Panc1 (cell line): ENCODE measurements at regions not wholly inside any gene's neighbourhood (a gene's known extent, or its start where the extent isn't known, plus 50 kb on each side); places are given as distances from the start of the nearest gene placed in this dataset.

Experiments used
- ATAC-seq: fragments of 200-7000 bp; cut with Tn5 transposase; 2 replicates; pipeline ENCODE4 v1.9.1; 2020; ENCODE audit warnings: mild to moderate bottlenecking, moderate library complexity
- BruUV-seq: library from RNA; stranded (reverse); fragments of 400-500 nt; replicated peaks from 2 replicates; lab custom pipeline; 2021; lab: Mats Ljungman, UMichigan
- CTCF ChIA-PET: fragments of 300-600 bp; sonication (Branson Sonifier 250); formaldehyde crosslinking; loops from one replicate; lab custom pipeline; 2022; ENCODE audit warnings: antibody characterized with exemption; lab: Charles Lee
- POLR2A ChIA-PET: fragments of 300-600 bp; sonication (Branson Sonifier 250); formaldehyde crosslinking; loops from one replicate; lab custom pipeline; 2022; ENCODE audit warnings: antibody characterized with exemption; lab: Charles Lee
- DNase-seq: peaks from one replicate; pipeline ENCODE4 v3.0.0-alpha.2; 2010; ENCODE audit warnings: low read depth, low spot score
- H3K27ac ChIP-seq: 2 replicates; pipeline ENCODE4 v1.5.1; 2011; ENCODE audit warnings: mild to moderate bottlenecking, low read length, inconsistent platforms
- H3K27me3 ChIP-seq: fragments of 200-500 bp; sonication (Bioruptor generic); 2 replicates; pipeline ENCODE4 v1.6.0; 2014; ENCODE audit warnings: low read length, inconsistent platforms; ENCODE audit not compliant: control insufficient read depth, insufficient read depth
- H3K36me3 ChIP-seq: fragments of 200-500 bp; sonication (Bioruptor generic); 2 replicates; pipeline ENCODE4 v1.5.1; 2014; ENCODE audit warnings: inconsistent platforms, mild to moderate bottlenecking, low read length, moderate library complexity; ENCODE audit not compliant: control insufficient read depth, insufficient read depth
- H3K4me1 ChIP-seq: 2 replicates; pipeline ENCODE4 v1.5.1; 2011; ENCODE audit warnings: inconsistent platforms, mild to moderate bottlenecking, low read length, moderate library complexity; ENCODE audit not compliant: control insufficient read depth, insufficient read depth
- H3K4me3 ChIP-seq, 2 experiments: 2 replicates each; pipeline ENCODE4 v1.5.1; 2011 to 2012; ENCODE audit warnings: low read depth in 2 of 2, low read length in 2 of 2, mild to moderate bottlenecking in 2 of 2, inconsistent platforms in 1 of 2, moderate library complexity in 1 of 2
- H3K9me3 ChIP-seq: fragments of 200-500 bp; sonication (Bioruptor generic); 2 replicates; pipeline ENCODE4 v1.5.1; 2014; ENCODE audit warnings: low read depth, mild to moderate bottlenecking, inconsistent platforms, low read length, moderate library complexity; ENCODE audit not compliant: control insufficient read depth, insufficient read depth
- POLR2AphosphoS5 ChIP-seq: IDR thresholded peaks from 2 replicates; pipeline ENCODE4 v1.6.1; 2012; ENCODE audit warnings: mild to moderate bottlenecking, low read depth, low read length, moderate library complexity
- REST ChIP-seq, 2 experiments: IDR thresholded peaks; 2 replicates each; pipeline ENCODE4 v1.6.1; 2011 to 2012; ENCODE audit warnings: low read depth in 2 of 2, control low read depth in 1 of 2, low read length in 1 of 2, mild to moderate bottlenecking in 1 of 2, moderate library complexity in 1 of 2; ENCODE audit not compliant: insufficient read depth in 1 of 2
- SIN3A ChIP-seq: IDR thresholded peaks from 2 replicates; pipeline ENCODE4 v1.6.1; 2012; ENCODE audit warnings: low read depth, mild to moderate bottlenecking, low read length, moderate library complexity, borderline replicate concordance; ENCODE audit not compliant: insufficient read depth
- TCF7L2 ChIP-seq: IDR thresholded peaks from 2 replicates; pipeline ENCODE4 v1.6.1; 2011; ENCODE audit warnings: mild to moderate bottlenecking, low read depth, low read length, inconsistent platforms
- in situ Hi-C: cut with HindIII; loops from 2 replicates; pipeline ENCODE4 v1.10.0; 2016; ENCODE audit warnings: low sequenced_read_pairs, low pct_unique_long_range_greater_than_20kb
- intact Hi-C: fragments of 100-400 bp; cut with micrococcal nuclease; formaldehyde crosslinking; loops from one replicate; pipeline ENCODE4 v1.10.0; 2022; ENCODE audit not compliant: unreplicated experiment
- TF ChIP-seq, protein P1 (sequence below): fragments of 450-650 bp; IDR thresholded peaks from 2 replicates; pipeline ENCODE4 v1.5.1; 2017; ENCODE audit warnings: mild to moderate bottlenecking

DNA sequence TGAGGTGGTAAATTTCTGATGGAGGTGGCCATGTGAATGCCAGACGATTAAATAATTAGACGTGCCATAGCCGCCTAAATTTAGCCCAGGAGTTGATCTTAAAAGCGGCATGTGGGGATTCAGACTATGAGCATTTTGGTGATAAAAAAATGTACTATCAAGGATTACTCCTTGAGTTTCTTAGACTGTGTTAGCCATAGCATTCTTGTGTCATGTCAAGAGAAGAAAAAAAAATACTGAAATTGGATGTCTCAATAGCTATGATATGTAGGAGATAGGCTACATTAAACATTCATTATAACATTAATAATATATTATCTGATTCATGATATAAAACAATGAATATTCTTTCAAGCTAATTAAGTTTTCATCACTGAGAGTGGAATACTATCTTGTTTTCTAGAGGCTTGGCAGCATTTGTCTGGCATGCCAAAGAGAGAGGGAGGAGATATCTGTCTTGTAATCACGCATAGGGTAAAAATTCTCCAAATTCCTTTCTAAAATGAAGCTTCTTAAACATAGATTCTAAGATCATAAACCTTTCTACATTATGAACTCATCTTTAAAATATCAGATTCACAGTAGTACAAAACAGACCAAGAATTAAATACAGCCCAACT is 727.0 kb downstream of the C12orf50 start:
- ChIA-PET POLR2A (no interaction called here), CTCF (no interaction called here)
- H3K4me1 ChIP-seq: no peaks in the 10 kb centered on the region
- H3K27me3 ChIP-seq: no peaks in the 10 kb centered on the region
- no TSS peak for BruUV-seq
- H3K9me3 ChIP-seq: no peaks in the 10 kb centered on the region
- intact Hi-C loops: no loop called here
- TF ChIP-seq, protein P1, sequence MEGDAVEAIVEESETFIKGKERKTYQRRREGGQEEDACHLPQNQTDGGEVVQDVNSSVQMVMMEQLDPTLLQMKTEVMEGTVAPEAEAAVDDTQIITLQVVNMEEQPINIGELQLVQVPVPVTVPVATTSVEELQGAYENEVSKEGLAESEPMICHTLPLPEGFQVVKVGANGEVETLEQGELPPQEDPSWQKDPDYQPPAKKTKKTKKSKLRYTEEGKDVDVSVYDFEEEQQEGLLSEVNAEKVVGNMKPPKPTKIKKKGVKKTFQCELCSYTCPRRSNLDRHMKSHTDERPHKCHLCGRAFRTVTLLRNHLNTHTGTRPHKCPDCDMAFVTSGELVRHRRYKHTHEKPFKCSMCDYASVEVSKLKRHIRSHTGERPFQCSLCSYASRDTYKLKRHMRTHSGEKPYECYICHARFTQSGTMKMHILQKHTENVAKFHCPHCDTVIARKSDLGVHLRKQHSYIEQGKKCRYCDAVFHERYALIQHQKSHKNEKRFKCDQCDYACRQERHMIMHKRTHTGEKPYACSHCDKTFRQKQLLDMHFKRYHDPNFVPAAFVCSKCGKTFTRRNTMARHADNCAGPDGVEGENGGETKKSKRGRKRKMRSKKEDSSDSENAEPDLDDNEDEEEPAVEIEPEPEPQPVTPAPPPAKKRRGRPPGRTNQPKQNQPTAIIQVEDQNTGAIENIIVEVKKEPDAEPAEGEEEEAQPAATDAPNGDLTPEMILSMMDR: no peak
- no peak for TF ChIP-seq POLR2AphosphoS5
- no peak overlapping the region for H3K4me3 ChIP-seq
- no peak for ATAC-seq
- in situ Hi-C loops: no loop called here
- no peak for DNase-seq
- no peak overlapping the region for H3K27ac ChIP-seq
- no peaks in the 10 kb centered on the region for H3K36me3 ChIP-seq

GRCh38 chr12:87290505-87290904 is 738.7 kb downstream of the C12orf50 start:
- in situ Hi-C loops: no loop called here

More at GRCh38 chr12:87290505-87290904, 738.7 kb downstream of the C12orf50 start:
- Histone ChIP-seq H3K4me1 (no peaks in the 10 kb centered on the region), H3K36me3 (no peaks in the 10 kb centered on the region), H3K27me3 (no peaks in the 10 kb centered on the region), H3K27ac (no peak overlapping the region), H3K4me3 (no peak overlapping the region), H3K9me3 (no peaks in the 10 kb centered on the region)
- DNase-seq (no peak), ATAC-seq (no peak)
- no TSS peak for BruUV-seq
- TF ChIP-seq REST (IDR thresholded peaks at IDR 0.05; ENCODE audit: insufficient read depth in 1 of 2, low read depth in 2 of 2, low read length in 1 of 2) (no peak), TCF7L2 (no peak), POLR2AphosphoS5 (no peak), SIN3A (no peak)
- TF ChIP-seq, protein P1: no peak
- intact Hi-C loops: no loop called here
- ChIA-PET CTCF (no interaction called here), POLR2A (no interaction called here)
